CD4-positive, alpha-beta memory T cell (primary cell): ENCODE measurements at regions not wholly inside any gene's neighbourhood (a gene's known extent, or its start where the extent isn't known, plus 50 kb on each side); places are given as distances from the start of the nearest gene placed in this dataset.

ENCODE experiments used
- CTCF ChIA-PET: fragments of 350-600 bp; sonication (Branson Sonifier 250); formaldehyde crosslinking; loops from one replicate; lab custom pipeline; 2021; ENCODE audit warnings: inconsistent platforms; ENCODE audit not compliant: partially characterized antibody; lab: Charles Lee
- POLR2A ChIA-PET: fragments of 350-600 bp; sonication (Branson Sonifier 250); formaldehyde crosslinking; loops from one replicate; lab custom pipeline; 2021; ENCODE audit not compliant: partially characterized antibody; lab: Charles Lee
- DNase-seq, 5 donors: peaks; one replicate each; pipeline versions ENCODE4 v3.0.0 to v3.0.0-alpha.2; 2020 to 2022; ENCODE audit warnings: mixed read lengths in 1 of 5
- H3K27ac ChIP-seq: one replicate; pipeline ENCODE4 v1.7.0; 2013; ENCODE audit warnings: low read depth, low read length
- H3K27me3 ChIP-seq: 2 replicates; pipeline ENCODE4 v1.7.0; 2013; ENCODE audit warnings: mild to moderate bottlenecking, low read length, moderate library complexity; ENCODE audit not compliant: insufficient read depth
- H3K36me3 ChIP-seq: 2 replicates; pipeline ENCODE4 v1.7.0; 2013; ENCODE audit warnings: mild to moderate bottlenecking, low read length, moderate library complexity; ENCODE audit not compliant: insufficient read depth
- H3K4me1 ChIP-seq: 2 replicates; pipeline ENCODE4 v1.7.0; 2013; ENCODE audit warnings: mild to moderate bottlenecking, low read length, moderate library complexity; ENCODE audit not compliant: insufficient read depth
- H3K4me3 ChIP-seq, 2 donors: one replicate each; pipeline ENCODE4 v1.7.0; 2013; ENCODE audit warnings: low read length in 2 of 2, mild to moderate bottlenecking in 1 of 2
- H3K9me3 ChIP-seq, 2 donors: one replicate each; pipeline ENCODE4 v1.7.0; 2013; ENCODE audit warnings: low read length in 2 of 2, control low read depth in 1 of 2; ENCODE audit not compliant: control insufficient read depth in 1 of 2
- H3K27ac Mint-ChIP-seq, 7 donors: one replicate each; pipeline ENCODE4 v1.8.0; 2020 to 2021; ENCODE audit warnings: mixed read lengths in 7 of 7, mild to moderate bottlenecking in 6 of 7, inconsistent platforms in 3 of 7, moderate library complexity in 3 of 7
- H3K27me3 Mint-ChIP-seq, 2 donors: one replicate each; pipeline ENCODE4 v1.8.0; 2020 to 2021; ENCODE audit warnings: mixed read lengths in 2 of 2
- H3K36me3 Mint-ChIP-seq, 2 donors: one replicate each; pipeline ENCODE4 v1.8.0; 2020 to 2021; ENCODE audit warnings: mixed read lengths in 2 of 2, inconsistent platforms in 1 of 2, mild to moderate bottlenecking in 1 of 2
- H3K4me1 Mint-ChIP-seq, 4 donors: one replicate each; pipeline ENCODE4 v1.8.0; 2020 to 2021; ENCODE audit warnings: mixed read lengths in 4 of 4, mild to moderate bottlenecking in 1 of 4
- H3K4me3 Mint-ChIP-seq, 8 donors: one replicate each; pipeline ENCODE4 v1.8.0; 2020 to 2021; ENCODE audit warnings: mixed read lengths in 8 of 8, mild to moderate bottlenecking in 7 of 8, moderate library complexity in 6 of 8, inconsistent platforms in 3 of 8
- H3K9me3 Mint-ChIP-seq, 8 donors: one replicate each; pipeline ENCODE4 v1.8.0; 2020 to 2021; ENCODE audit warnings: mixed read lengths in 8 of 8, mild to moderate bottlenecking in 5 of 8, inconsistent platforms in 3 of 8, moderate library complexity in 1 of 8
- intact Hi-C: fragments of 100-400 bp; cut with micrococcal nuclease; formaldehyde crosslinking; loops from one replicate; pipeline ENCODE4 v1.15.1; 2023

- Mint-ChIP-seq H3K27me3 (peaks cover 0 to 1% of the 10 kb centered on the region in 2 donors), H3K9me3 (no peaks in the 10 kb centered on the region), H3K27ac (no peak overlapping the region), H3K36me3 (no peaks in the 10 kb centered on the region), H3K4me1 (peaks cover 0 to 2% (median 0%) of the 10 kb centered on the region in 4 donors), H3K4me3 (no peak overlapping the region)
- no peaks in the 10 kb centered on the region for H3K9me3 ChIP-seq
- intact Hi-C loops, result no loop called here
- ChIA-PET CTCF (no interaction called here), POLR2A (no interaction called here)
- no peak overlapping the region for H3K27ac ChIP-seq
- H3K36me3 ChIP-seq, result no peaks in the 10 kb centered on the region
- H3K4me3 ChIP-seq, result no peak overlapping the region
- no peak for DNase-seq
- no peaks in the 10 kb centered on the region for H3K4me1 ChIP-seq
- no peaks in the 10 kb centered on the region for H3K27me3 ChIP-seq
Measured at GRCh38 chr2:217703999-217704398, 298.8 kb downstream of the TNS1 start.

GRCh38 chr2:217703102-217703501 lies 299.7 kb downstream of the TNS1 start:
- H3K4me3 ChIP-seq, result no peak overlapping the region
- ChIA-PET CTCF (interaction anchor here (1.7 kb wide), 1 partner anchor 10 kb away, joined by 6 read pairs; no protein-coding TSS in a partner anchor), POLR2A (no interaction called here)
- no peaks in the 10 kb centered on the region for H3K27me3 ChIP-seq
- no peaks in the 10 kb centered on the region for H3K9me3 Mint-ChIP-seq
- H3K36me3 ChIP-seq, result no peaks in the 10 kb centered on the region
- intact Hi-C loops, result no loop called here
- H3K4me1 Mint-ChIP-seq, result peaks cover 0 to 2% (median 0%) of the 10 kb centered on the region in 4 donors
- no peak overlapping the region for H3K27ac Mint-ChIP-seq
- H3K27ac ChIP-seq, result no peak overlapping the region
- no peaks in the 10 kb centered on the region for H3K36me3 Mint-ChIP-seq
- no peaks in the 10 kb centered on the region for H3K4me1 ChIP-seq
- peaks cover 0 to 1% of the 10 kb centered on the region in 2 donors for H3K27me3 Mint-ChIP-seq
- no peak overlapping the region for H3K4me3 Mint-ChIP-seq
- DNase-seq, result no peak
- no peaks in the 10 kb centered on the region for H3K9me3 ChIP-seq

GRCh38 chr2:217701622-217702021 lies 301.2 kb downstream of the TNS1 start:
- H3K27ac Mint-ChIP-seq, result no peak overlapping the region
- POLR2A ChIA-PET, result no interaction called here

GRCh38 chr2:217698691-217699090 lies 304.1 kb downstream of the TNS1 start:
- Histone ChIP-seq H3K4me3 (no peak overlapping the region), H3K4me1 (no peaks in the 10 kb centered on the region), H3K36me3 (no peaks in the 10 kb centered on the region), H3K27ac (no peak overlapping the region), H3K27me3 (no peaks in the 10 kb centered on the region), H3K9me3 (no peaks in the 10 kb centered on the region)
- DNase-seq, result no peak
- no peak overlapping the region for H3K4me3 Mint-ChIP-seq
- POLR2A ChIA-PET, result no interaction called here
- H3K9me3 Mint-ChIP-seq, result no peaks in the 10 kb centered on the region
- intact Hi-C loops, result no loop called here
- H3K4me1 Mint-ChIP-seq, result no peaks in the 10 kb centered on the region
- CTCF ChIA-PET, result interaction anchor here (2.1 kb wide), 1 partner anchor 15 kb away, joined by 9 read pairs; no protein-coding TSS in a partner anchor
- H3K36me3 Mint-ChIP-seq, result no peaks in the 10 kb centered on the region
- no peak overlapping the region for H3K27ac Mint-ChIP-seq
- H3K27me3 Mint-ChIP-seq, result no peaks in the 10 kb centered on the region

More at GRCh38 chr2:217701622-217702021, 301.2 kb downstream of the TNS1 start:
- Histone ChIP-seq H3K4me3 (no peak overlapping the region), H3K27ac (no peak overlapping the region), H3K9me3 (no peaks in the 10 kb centered on the region), H3K27me3 (no peaks in the 10 kb centered on the region), H3K4me1 (no peaks in the 10 kb centered on the region), H3K36me3 (no peaks in the 10 kb centered on the region)
- no peak overlapping the region for H3K4me3 Mint-ChIP-seq
- CTCF ChIA-PET, result interaction anchor here (1.7 kb wide), 1 partner anchor 11 kb away, joined by 6 read pairs; no protein-coding TSS in a partner anchor
- intact Hi-C loops, result no loop called here
- no peak for DNase-seq
- H3K9me3 Mint-ChIP-seq, result no peaks in the 10 kb centered on the region
- H3K27me3 Mint-ChIP-seq, result peaks cover 0 to 1% of the 10 kb centered on the region in 2 donors
- H3K36me3 Mint-ChIP-seq, result no peaks in the 10 kb centered on the region
- H3K4me1 Mint-ChIP-seq, result peaks cover 0 to 2% (median 0%) of the 10 kb centered on the region in 4 donors

- Histone ChIP-seq H3K36me3 (no peaks in the 10 kb centered on the region), H3K9me3 (no peaks in the 10 kb centered on the region), H3K27me3 (no peaks in the 10 kb centered on the region), H3K27ac (no peak overlapping the region), H3K4me3 (no peak overlapping the region), H3K4me1 (no peaks in the 10 kb centered on the region)
- no peaks in the 10 kb centered on the region for H3K27me3 Mint-ChIP-seq
- H3K36me3 Mint-ChIP-seq, result no peaks in the 10 kb centered on the region
- H3K4me3 Mint-ChIP-seq, result no peak overlapping the region
- DNase-seq, result no peak
- ChIA-PET POLR2A (no interaction called here), CTCF (no interaction called here)
- no peaks in the 10 kb centered on the region for H3K4me1 Mint-ChIP-seq
- no peak overlapping the region for H3K27ac Mint-ChIP-seq
- intact Hi-C loops, result no loop called here
- no peaks in the 10 kb centered on the region for H3K9me3 Mint-ChIP-seq
Measured at GRCh38 chr2:217695033-217695520, 307.7 kb downstream of the TNS1 start.

- Mint-ChIP-seq H3K27me3 (no peaks in the 10 kb centered on the region), H3K4me1 (no peaks in the 10 kb centered on the region), H3K27ac (no peak overlapping the region), H3K9me3 (no peaks in the 10 kb centered on the region), H3K4me3 (no peak overlapping the region), H3K36me3 (no peaks in the 10 kb centered on the region)
- intact Hi-C loops, result no loop called here
- Histone ChIP-seq H3K4me1 (no peaks in the 10 kb centered on the region), H3K27me3 (no peaks in the 10 kb centered on the region), H3K4me3 (no peak overlapping the region), H3K36me3 (no peaks in the 10 kb centered on the region), H3K27ac (no peak overlapping the region), H3K9me3 (no peaks in the 10 kb centered on the region)
- ChIA-PET POLR2A (no interaction called here), CTCF (no interaction called here)
- no peak for DNase-seq
Measured at GRCh38 chr2:217694291-217694690, 308.5 kb downstream of the TNS1 start.

GRCh38 chr2:217693363-217693762 lies 309.4 kb downstream of the TNS1 start:
- H3K9me3 ChIP-seq, result no peaks in the 10 kb centered on the region
- no peak overlapping the region for H3K27ac ChIP-seq
- Mint-ChIP-seq H3K4me3 (no peak overlapping the region), H3K36me3 (peaks cover 0 to 4% of the 10 kb centered on the region in 2 donors), H3K4me1 (no peaks in the 10 kb centered on the region), H3K9me3 (no peaks in the 10 kb centered on the region), H3K27me3 (no peaks in the 10 kb centered on the region), H3K27ac (no peak overlapping the region)
- ChIA-PET CTCF (no interaction called here), POLR2A (no interaction called here)
- no peaks in the 10 kb centered on the region for H3K36me3 ChIP-seq
- H3K4me3 ChIP-seq, result no peak overlapping the region
- intact Hi-C loops, result no loop called here
- no peaks in the 10 kb centered on the region for H3K27me3 ChIP-seq
- H3K4me1 ChIP-seq, result no peaks in the 10 kb centered on the region
- DNase-seq, result no peak
